Activated naive CD4-positive, alpha-beta T cell treated with Interleukin-2 at 50 U/mL for 16 hours (primary cell): ENCODE measurements at regions not wholly inside any gene's neighbourhood (a gene's known extent, or its start where the extent isn't known, plus 50 kb on each side); places are given as distances from the start of the nearest gene placed in this dataset.

ENCODE experiments used
- DNase-seq: peaks from one replicate; pipeline ENCODE4 v3.0.0-alpha.2; 2020

DNA sequence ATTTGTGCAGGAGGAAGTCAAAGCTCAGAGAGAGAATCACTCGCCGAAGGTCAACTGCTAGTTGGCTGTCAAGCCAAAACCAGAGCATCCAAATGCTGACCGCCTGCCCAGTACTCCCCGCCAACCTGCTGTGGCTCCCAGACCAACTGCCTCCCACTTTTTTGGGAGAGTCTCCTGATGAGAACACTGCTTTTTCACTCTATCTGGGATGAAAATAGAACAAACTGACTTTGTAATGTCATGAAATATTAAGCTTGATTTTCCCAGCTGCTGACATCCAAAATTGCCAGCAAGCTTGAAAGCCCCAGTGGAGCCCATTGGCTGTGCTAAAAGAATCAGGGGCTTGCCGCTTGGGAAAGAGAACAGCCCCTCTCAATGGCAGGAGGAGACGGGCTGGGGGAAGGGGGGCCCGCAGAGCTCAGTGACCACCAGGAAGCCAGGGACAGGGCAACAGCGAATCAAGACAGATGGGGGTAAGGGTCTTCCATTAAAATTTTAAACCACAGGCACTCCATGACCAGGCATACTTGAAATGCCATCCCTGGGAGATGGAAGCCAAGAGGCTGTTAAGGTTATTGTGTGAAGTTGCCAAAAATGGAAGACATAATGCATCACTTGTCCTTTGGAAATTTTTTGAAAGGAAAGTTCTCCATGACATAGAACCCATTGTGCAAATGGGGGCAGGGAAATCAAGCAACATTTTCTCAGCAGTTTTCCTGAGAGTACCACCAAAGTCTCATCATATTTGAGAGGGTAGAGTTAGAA, 125.7 kb upstream of the CDH5 start:
- no peak for DNase-seq

DNA sequence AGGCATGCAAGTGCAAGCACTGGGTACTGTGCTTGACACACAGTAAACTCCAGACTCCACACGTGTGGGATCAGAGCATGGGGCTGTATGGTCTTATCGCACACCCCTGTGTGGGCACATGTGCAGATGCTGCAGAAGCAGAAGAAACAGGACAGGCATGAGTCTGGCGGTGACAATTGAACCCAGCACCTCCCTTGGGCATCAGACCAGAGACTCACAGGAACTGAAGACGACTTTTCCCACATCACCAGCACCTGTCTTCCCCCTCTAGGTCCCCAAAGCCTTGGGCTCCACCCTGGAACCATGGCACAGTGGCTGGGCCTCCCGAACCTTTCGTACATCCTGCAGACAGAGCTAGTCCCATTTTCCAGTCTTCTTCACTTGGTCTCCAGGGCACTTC, 126.4 kb upstream of the CDH5 start:
- no peak for DNase-seq

DNA sequence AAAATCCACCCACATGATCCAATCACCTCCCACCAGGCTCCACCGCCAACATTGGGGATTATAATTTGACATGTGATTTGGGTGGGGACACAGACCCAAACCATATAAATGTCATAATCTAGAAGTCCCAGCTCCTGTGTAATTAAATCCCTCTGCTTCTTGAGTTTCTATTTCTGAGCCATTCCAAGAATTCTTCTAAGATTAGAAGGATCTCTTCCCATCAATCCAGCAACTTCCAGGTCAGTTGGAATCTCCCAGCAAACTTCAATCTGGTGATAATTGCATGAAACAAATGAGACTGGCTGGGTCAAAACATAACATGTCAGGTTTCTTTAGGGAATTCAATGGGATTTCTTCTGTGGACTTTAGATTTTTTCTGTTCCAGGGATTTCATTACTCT, 127.8 kb upstream of the CDH5 start:
- no peak for DNase-seq

- DNase-seq = no peak
These were observed 130.2 kb upstream of the CDH5 start for GRCh38 chr16:66236301-66236700.

DNA sequence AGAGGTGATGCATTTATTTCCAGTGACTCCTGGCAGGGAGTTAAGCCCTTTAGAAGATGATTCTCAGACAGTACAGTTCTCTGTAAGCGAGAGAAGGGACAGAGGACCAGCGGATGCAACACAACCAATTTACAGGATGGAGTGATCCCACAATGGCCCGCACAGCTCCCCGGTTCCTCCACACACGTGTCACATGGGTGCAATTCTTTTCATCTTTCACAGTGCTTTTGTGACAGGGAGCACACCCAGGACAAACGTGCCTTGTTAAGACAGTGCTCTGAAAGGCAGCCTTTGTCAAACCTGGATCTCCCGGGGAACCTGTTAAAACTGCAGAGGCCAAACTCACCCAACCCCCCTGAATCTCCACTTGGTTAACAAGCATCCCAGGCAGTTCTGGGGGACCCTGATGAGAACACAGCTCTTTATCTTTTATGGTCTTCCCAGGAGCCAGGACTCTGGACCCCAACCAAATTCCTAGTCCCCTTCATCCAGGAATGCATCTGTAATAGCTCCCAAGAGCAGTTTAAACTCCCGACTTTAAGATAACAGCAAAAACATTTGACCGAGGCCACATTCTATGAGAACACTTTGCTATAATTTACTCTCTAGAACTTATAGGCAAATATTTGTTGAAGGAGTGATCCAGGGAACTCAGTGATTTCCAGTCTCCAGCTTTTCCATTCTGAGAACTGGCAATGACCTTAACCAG, 134.9 kb upstream of the CDH5 start:
- no peak for DNase-seq

DNA sequence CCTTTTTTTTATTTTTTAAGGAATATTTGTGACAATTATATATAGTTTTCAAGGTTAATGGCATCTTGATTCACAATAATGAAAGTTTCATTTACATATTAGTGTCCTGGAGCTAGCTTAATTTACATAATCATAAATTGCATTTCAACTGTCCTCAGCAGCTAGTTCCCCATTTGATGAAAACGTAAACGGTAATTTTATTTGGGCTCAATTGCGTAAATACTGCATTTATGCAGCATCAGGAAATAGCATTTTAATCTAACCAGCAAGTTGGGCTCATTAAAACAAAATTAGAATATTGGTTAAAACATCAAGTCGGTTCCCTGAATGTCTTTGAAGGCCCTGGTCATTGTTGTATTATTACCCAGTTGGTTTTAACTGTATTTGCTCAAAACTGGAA, 136.8 kb upstream of the CDH5 start:
- no peak for DNase-seq

- DNase-seq = no peak
These were observed 137.7 kb upstream of the CDH5 start for GRCh38 chr16:66228792-66229191.

GRCh38 chr16:66227766-66228530, 138.5 kb upstream of the CDH5 start:
- no peak for DNase-seq

GRCh38 chr16:66226762-66227161, 139.7 kb upstream of the CDH5 start:
- no peak for DNase-seq

DNA sequence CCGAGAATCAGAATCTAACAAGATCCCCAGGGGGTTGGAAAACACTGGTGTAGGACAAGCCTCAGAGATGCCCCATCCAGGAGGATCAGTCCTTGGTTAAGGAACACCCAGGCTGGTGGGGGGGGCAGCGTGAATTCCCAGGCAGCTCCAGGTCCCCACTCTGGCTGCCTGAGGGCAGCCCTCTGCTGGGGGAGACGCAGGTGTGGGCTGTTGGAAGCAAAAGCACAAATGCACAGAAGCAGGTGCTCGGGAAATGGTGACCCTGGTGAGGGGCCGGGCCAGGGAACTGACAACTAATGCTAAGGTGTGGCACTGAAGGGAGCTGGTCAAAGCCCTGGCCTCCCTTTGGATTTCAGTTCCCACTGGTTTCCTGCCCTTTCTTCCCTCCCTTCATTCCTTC, 140.8 kb upstream of the CDH5 start:
- DNase-seq = no peak

GRCh38 chr16:66224626-66225025, 141.9 kb upstream of the CDH5 start:
- no peak for DNase-seq

DNA sequence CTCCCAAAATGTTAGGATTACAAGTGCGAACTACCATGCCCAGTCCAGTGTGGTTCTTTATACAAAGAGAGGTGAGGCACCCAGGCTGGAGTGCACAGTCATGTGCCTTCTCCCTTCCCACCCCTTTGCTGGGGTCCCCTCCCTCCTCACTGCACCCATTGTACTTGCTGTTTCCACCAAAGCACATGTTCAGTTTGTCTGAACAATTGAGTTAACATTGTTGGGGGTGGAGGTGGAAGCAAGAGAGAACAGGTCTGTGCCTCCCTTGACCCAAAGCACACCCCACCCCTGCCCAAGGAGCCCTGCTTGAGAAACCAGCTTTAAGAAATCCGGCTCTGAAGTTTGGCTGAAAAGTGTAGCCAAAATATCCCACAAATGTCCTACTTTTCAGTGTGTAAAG, 142.3 kb upstream of the CDH5 start:
- no peak for DNase-seq

- DNase-seq = no peak
These were observed 143.2 kb upstream of the CDH5 start for GRCh38 chr16:66223176-66223780.

- no peak for DNase-seq
These were observed 143.7 kb upstream of the CDH5 start for GRCh38 chr16:66222756-66223155.

GRCh38 chr16:66220702-66221101, 145.8 kb upstream of the CDH5 start:
- DNase-seq = no peak

DNA sequence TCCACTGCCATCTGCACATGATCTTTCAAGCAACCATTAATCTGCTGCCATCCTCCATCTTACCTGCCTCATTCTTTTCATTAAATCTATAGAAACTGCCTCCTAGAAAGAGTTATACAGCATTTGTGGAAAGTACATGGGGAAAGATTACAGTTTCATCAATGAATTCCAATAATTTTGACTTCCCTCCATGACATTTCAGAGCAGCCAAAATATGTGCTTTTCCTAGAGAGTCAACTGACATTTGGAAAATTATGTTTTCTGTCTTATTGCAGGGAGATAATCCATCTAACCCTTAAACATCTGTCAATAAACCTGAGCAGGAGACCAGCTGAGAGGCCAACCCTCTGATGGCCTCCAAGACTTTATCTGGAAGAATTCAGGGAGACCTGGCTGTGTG, 147.0 kb upstream of the CDH5 start:
- DNase-seq = no peak

DNA sequence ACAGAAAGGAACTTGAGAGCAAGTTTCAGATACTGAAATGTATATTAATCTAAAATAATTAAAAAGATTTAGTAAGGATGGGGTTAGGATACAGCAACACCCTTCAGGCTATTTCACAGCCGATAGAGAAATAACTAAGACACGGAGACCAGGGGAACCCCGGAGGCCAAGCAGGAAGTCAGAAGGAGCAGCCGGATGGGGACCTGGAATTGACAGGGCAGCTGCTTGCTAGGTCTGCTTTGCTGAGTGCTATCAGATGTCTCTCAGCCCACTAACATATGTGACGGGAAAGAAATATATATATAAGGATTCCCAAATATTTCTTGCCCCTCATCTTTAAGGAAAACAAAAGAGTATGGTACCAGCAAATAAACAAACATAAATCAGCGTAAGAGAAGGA, 154.1 kb upstream of the CDH5 start:
- no peak for DNase-seq

GRCh38 chr16:66211651-66212050, 154.8 kb upstream of the CDH5 start:
- DNase-seq = no peak

DNA sequence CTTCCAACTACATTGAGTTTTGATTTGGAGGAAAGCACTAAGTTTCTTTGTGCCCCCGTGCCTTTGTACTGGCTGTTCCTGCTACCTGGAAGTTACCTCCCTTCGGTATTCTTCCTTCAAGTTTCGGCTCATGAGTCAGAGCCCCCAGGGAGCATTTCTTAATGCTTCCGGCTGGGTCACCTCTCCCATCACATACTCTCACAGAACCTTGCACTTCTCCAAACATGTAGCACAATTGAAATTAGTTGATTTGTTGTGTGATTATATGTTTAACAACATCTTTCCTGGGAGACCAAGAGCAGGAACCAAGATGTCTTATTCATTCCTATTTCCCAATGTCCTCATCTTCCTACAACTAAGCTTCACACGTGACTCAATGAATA, 158.6 kb upstream of the CDH5 start:
- no peak for DNase-seq

- DNase-seq = no peak
These were observed 159.2 kb upstream of the CDH5 start for GRCh38 chr16:66207139-66207882.

DNA sequence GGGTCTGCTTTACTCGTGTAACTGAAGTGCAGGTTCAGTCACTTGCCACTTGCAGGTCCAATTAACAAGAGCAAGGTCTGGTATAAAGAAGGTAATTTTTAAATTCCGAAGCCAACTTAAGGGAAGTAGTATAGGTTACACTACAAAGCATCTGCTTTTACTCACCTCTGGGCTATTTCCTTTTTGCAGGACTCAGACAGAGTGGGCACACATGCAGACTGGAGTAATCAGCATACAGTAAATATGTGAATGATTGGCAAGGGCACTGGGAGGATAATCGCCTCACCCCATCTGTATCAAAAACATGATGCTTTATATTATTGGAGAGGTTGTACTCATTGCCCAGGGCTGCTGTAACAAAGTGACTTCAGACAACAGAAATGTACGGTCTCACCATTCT, 160.1 kb upstream of the CDH5 start:
- DNase-seq = no peak

- no peak for DNase-seq
These were observed 160.9 kb upstream of the CDH5 start for GRCh38 chr16:66205287-66206231.
